IMR-90 (cell line): ENCODE measurements at regions not wholly inside any gene's neighbourhood (a gene's known extent, or its start where the extent isn't known, plus 50 kb on each side); places are given as distances from the start of the nearest gene placed in this dataset.

Source experiments
- ATAC-seq: fragments of 200-7000 bp; cut with Tn5 transposase; 2 replicates; pipeline ENCODE4 v1.9.1; 2020; ENCODE audit warnings: low read depth, mild to moderate bottlenecking, moderate library complexity
- BruUV-seq: library from RNA; stranded (reverse); fragments of 400-500 nt; replicated peaks from 2 replicates; lab custom pipeline; 2021; lab: Mats Ljungman, UMichigan
- CTCF ChIA-PET: fragments of 300-600 bp; formaldehyde crosslinking; extraction: SDS; loops from one replicate; lab custom pipeline; 2021; ENCODE audit warnings: antibody characterized with exemption; lab: Yijun Ruan, JAX
- POLR2A ChIA-PET: fragments of 300-600 bp; sonication (Branson Sonifier 250); formaldehyde crosslinking; loops from one replicate; lab custom pipeline; 2022; ENCODE audit warnings: antibody characterized with exemption; ENCODE audit not compliant: unreplicated experiment; lab: Charles Lee
- DNase-seq: peaks from one replicate; pipeline ENCODE4 v3.0.0; 2013
- H2AFZ ChIP-seq: replicated peaks from 2 replicates; pipeline ENCODE3; 2013; ENCODE audit warnings: low read length, mild to moderate bottlenecking; ENCODE audit not compliant: poor library complexity
- H2AK5ac ChIP-seq: 2 replicates; pipeline ENCODE4 v1.6.1; 2013; ENCODE audit warnings: low read depth, low read length, inconsistent platforms
- H2AK9ac ChIP-seq: replicated peaks from 2 replicates; pipeline ENCODE3; 2013; ENCODE audit warnings: mild to moderate bottlenecking, low read depth, low read length, moderate library complexity; ENCODE audit not compliant: poor library complexity
- H2BK120ac ChIP-seq: 2 replicates; pipeline ENCODE4 v1.6.1; 2013; ENCODE audit warnings: low read depth, low read length, inconsistent platforms
- H2BK15ac ChIP-seq: 3 replicates; pipeline ENCODE4 v1.6.1; 2013; ENCODE audit warnings: low read depth, low read length, inconsistent platforms
- H2BK20ac ChIP-seq: 2 replicates; pipeline ENCODE4 v1.6.1; 2013; ENCODE audit warnings: low read depth, mild to moderate bottlenecking, inconsistent platforms, low read length, moderate library complexity
- H2BK5ac ChIP-seq: 2 replicates; pipeline ENCODE4 v1.6.1; 2013; ENCODE audit warnings: mild to moderate bottlenecking, low read depth, low read length, inconsistent platforms; ENCODE audit not compliant: poor library complexity, severe bottlenecking
- H3K14ac ChIP-seq: replicated peaks from 2 replicates; pipeline ENCODE4 v1.6.1; 2013; ENCODE audit warnings: low read depth, low read length, inconsistent platforms
- H3K18ac ChIP-seq: 2 replicates; pipeline ENCODE4 v1.6.1; 2013; ENCODE audit warnings: low read depth, low read length, control low read depth
- H3K23ac ChIP-seq: 2 replicates; pipeline ENCODE4 v1.6.1; 2013; ENCODE audit warnings: low read depth, low read length, inconsistent platforms
- H3K27ac ChIP-seq: 2 replicates; pipeline ENCODE4 v1.5.1; 2013; ENCODE audit warnings: mild to moderate bottlenecking, control low read depth, low read length; ENCODE audit not compliant: insufficient read depth
- H3K27me3 ChIP-seq: 2 replicates; pipeline ENCODE4 v1.6.1; 2013; ENCODE audit warnings: low read length; ENCODE audit not compliant: control insufficient read depth, insufficient read depth
- H3K36me3 ChIP-seq: 2 replicates; pipeline ENCODE4 v1.6.1; 2013; ENCODE audit warnings: low read length, mixed read lengths; ENCODE audit not compliant: control insufficient read depth, insufficient read depth
- H3K4ac ChIP-seq: 2 replicates; pipeline ENCODE4 v1.6.1; 2013; ENCODE audit warnings: low read depth, low read length, inconsistent platforms
- H3K4me1 ChIP-seq: 2 replicates; pipeline ENCODE4 v1.6.1; 2013; ENCODE audit warnings: low read length, mixed read lengths; ENCODE audit not compliant: control insufficient read depth, insufficient read depth
- H3K4me2 ChIP-seq: 2 replicates; pipeline ENCODE4 v1.6.1; 2013; ENCODE audit warnings: low read depth, mild to moderate bottlenecking, control low read depth, low read length, moderate library complexity
- H3K4me3 ChIP-seq: 2 replicates; pipeline ENCODE4 v1.5.1; 2013; ENCODE audit warnings: low read depth, mild to moderate bottlenecking, control low read depth, low read length, moderate library complexity; ENCODE audit not compliant: insufficient read depth
- H3K56ac ChIP-seq: 2 replicates; pipeline ENCODE4 v1.6.1; 2013; ENCODE audit warnings: low read length, inconsistent platforms; ENCODE audit not compliant: insufficient read depth; ENCODE audit errors: extremely low read depth
- H3K79me1 ChIP-seq, 2 experiments: 2 replicates each; pipeline ENCODE4 v1.6.1; 2013; ENCODE audit warnings: low read length in 2 of 2, inconsistent platforms in 1 of 2, low read depth in 1 of 2
- H3K9ac ChIP-seq: 2 replicates; pipeline ENCODE4 v1.6.1; 2013; ENCODE audit warnings: low read depth, low read length, control low read depth
- H3K9me1 ChIP-seq: 2 replicates; pipeline ENCODE4 v1.6.1; 2013; ENCODE audit warnings: low read length, inconsistent platforms; ENCODE audit not compliant: insufficient read depth
- H3K9me3 ChIP-seq: 2 replicates; pipeline ENCODE4 v1.6.1; 2013; ENCODE audit warnings: low read length; ENCODE audit not compliant: control insufficient read depth, insufficient read depth
- H4K20me1 ChIP-seq: 2 replicates; pipeline ENCODE4 v1.6.1; 2013; ENCODE audit warnings: low read length, inconsistent platforms; ENCODE audit not compliant: insufficient read depth
- H4K5ac ChIP-seq: 2 replicates; pipeline ENCODE4 v1.6.1; 2013; ENCODE audit warnings: mild to moderate bottlenecking, low read depth, low read length, control low read depth
- H4K8ac ChIP-seq, 2 experiments: 2 replicates each; pipeline ENCODE4 v1.6.1; 2013; ENCODE audit warnings: low read depth in 2 of 2, low read length in 2 of 2, control low read depth in 1 of 2, inconsistent platforms in 1 of 2
- H4K91ac ChIP-seq: 2 replicates; pipeline ENCODE4 v1.6.1; 2013; ENCODE audit warnings: low read depth, low read length, inconsistent platforms; ENCODE audit not compliant: insufficient read depth
- BHLHE40 ChIP-seq: fragments of 150-350 bp; IDR thresholded peaks from 2 replicates; pipeline ENCODE4 v1.6.1; 2016; ENCODE audit warnings: mild to moderate bottlenecking, low read depth, low read length
- CEBPB ChIP-seq: IDR thresholded peaks from 2 replicates; pipeline ENCODE4 v1.6.1; 2012; ENCODE audit warnings: low read depth, low read length, improper control_type of control experiment
- CHD1 ChIP-seq: IDR thresholded peaks from 2 replicates; pipeline ENCODE4 v1.6.1; 2012; ENCODE audit warnings: low read depth, low read length, improper control_type of control experiment
- CTCF ChIP-seq: conservative IDR thresholded peaks from 2 replicates; pipeline ENCODE4 v1.5.1; 2012; ENCODE audit warnings: mild to moderate bottlenecking, low read depth, low read length, improper control_type of control experiment
- MAFK ChIP-seq: IDR thresholded peaks from 2 replicates; pipeline ENCODE4 v1.6.1; 2012; ENCODE audit warnings: low read depth, low read length, improper control_type of control experiment
- MAZ ChIP-seq: IDR thresholded peaks from 2 replicates; pipeline ENCODE4 v1.6.1; 2012; ENCODE audit warnings: low read depth, mild to moderate bottlenecking, low read length, improper control_type of control experiment, moderate library complexity, borderline replicate concordance
- MXI1 ChIP-seq: IDR thresholded peaks from 2 replicates; pipeline ENCODE4 v1.6.1; 2012; ENCODE audit warnings: low read depth, mild to moderate bottlenecking, low read length, moderate library complexity, borderline replicate concordance
- NFE2L2 ChIP-seq: fragments of 150-350 bp; IDR thresholded peaks from 2 replicates; pipeline ENCODE4 v1.6.1; 2016; ENCODE audit warnings: low read depth, mild to moderate bottlenecking, low read length
- POLR2A ChIP-seq: IDR thresholded peaks from 2 replicates; pipeline ENCODE4 v1.6.1; 2012; ENCODE audit warnings: mild to moderate bottlenecking, low read depth, low read length
- RCOR1 ChIP-seq: IDR thresholded peaks from 2 replicates; pipeline ENCODE4 v1.6.1; 2012; ENCODE audit warnings: mild to moderate bottlenecking, low read length, improper control_type of control experiment; ENCODE audit not compliant: insufficient replicate concordance
- RFX5 ChIP-seq: IDR thresholded peaks from 2 replicates; pipeline ENCODE4 v1.8.0; 2012; ENCODE audit warnings: low read depth, mild to moderate bottlenecking, low read length, moderate library complexity
- USF2 ChIP-seq: fragments of 150-350 bp; IDR thresholded peaks from 2 replicates; pipeline ENCODE4 v1.6.1; 2017; ENCODE audit warnings: mild to moderate bottlenecking, antibody characterized with exemption, low read length, low read depth
- WGBS, 2 experiments: methylation state at CpG; one replicate each; pipeline versions ENCODE4 v1.1.5 to v1.1.7; 2013; ENCODE audit warnings: missing lambda C conversion rate in 2 of 2; ENCODE audit not compliant: insufficient read length in 1 of 2; ENCODE audit errors: extremely low coverage in 2 of 2; 5-methylcytosine and 5-hydroxymethylcytosine counted together
- dilution Hi-C: fragments of 300-500 bp; cut with HindIII; formaldehyde crosslinking; loops from one replicate; pipeline ENCODE4 v1.14.3; 2018; ENCODE audit warnings: low sequenced_read_pairs; ENCODE audit not compliant: unreplicated experiment
- in situ Hi-C: fragments of 300-500 bp; cut with MboI; formaldehyde crosslinking; loops from 3 replicates; pipeline ENCODE4 v1.14.3; 2019; ENCODE audit warnings: low sequenced_read_pairs, inconsistent platforms, mixed read lengths
- intact Hi-C: fragments of 100-400 bp; cut with micrococcal nuclease; formaldehyde crosslinking; loops from 2 replicates; pipeline ENCODE4 v1.10.0; 2022
- TF ChIP-seq, protein P1 (sequence below): fragments of 150-350 bp; IDR thresholded peaks from 2 replicates; pipeline ENCODE4 v1.6.1; 2016; ENCODE audit warnings: low read depth, mild to moderate bottlenecking, low read length, moderate library complexity, borderline replicate concordance

DNA sequence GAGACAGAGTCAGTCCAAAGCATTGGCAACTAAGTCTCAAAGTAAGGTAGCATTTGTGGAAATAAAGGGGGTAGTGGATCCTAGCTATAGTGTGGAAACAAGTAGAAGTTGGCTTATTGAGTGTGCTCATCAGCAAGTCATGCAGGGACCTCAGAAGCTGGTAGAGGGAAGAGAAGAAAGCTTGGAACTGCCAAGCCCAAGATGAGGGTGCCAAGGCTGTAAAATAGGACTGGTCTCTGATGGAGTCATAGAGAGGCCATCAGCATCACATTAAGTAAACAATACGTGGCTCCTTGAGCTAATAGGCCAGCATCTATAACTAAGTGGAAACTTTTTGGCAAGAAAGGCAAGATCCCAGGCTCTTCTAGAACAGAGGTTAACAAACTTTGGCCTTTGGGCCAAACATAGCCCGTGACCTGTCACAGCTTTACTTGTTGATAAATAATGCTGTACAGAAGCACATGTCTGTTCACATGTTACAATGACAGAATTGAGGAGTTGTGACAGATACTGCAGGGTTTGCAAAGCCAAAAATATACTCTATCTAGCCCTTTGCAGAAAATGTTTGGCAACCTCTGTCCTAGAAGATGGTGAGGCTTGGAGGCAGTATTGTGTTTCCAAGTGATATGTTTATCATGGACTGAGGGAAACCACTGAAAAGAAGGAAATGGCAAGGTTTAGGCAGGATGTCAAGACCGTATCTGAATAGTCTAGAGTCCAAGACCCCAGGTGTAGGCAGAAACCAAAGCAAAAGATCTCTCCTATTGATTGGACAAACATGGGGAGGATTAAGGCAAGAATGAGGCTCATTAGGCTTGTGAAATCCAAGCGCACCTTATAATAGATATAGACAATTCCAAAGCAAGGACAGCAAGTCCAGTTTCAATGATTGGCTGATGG lies 62.5 kb upstream of the CD44 start:
- Histone ChIP-seq H3K27me3 (no peaks in the 10 kb centered on the region), H2BK15ac (peak overlapping the region; percentile 52; the same call in 2 of the 3 replicates), H3K9me3 (no peaks in the 10 kb centered on the region), H3K36me3 (no peaks in the 10 kb centered on the region), H4K5ac (no peak overlapping the region), H3K9me1 (peaks cover 8% of the 10 kb centered on the region; the same call in 1 of the 2 replicates), H2AK5ac (peak overlapping the region; percentile 82), H3K4me1 (peaks cover 14% of the 10 kb centered on the region), H3K23ac (no peak overlapping the region), H4K91ac (no peak overlapping the region), H2BK5ac (no peak overlapping the region), H3K9ac (no peak overlapping the region), H3K4me2 (no peak overlapping the region), H3K56ac (no peak overlapping the region), H3K14ac (peak overlapping the region; percentile 35; the same call in 1 of the 2 replicates), H3K79me1 (peaks cover 0 to 10% of the 10 kb centered on the region in 2 experiments; a peak in 2 of 4 replicates), H4K20me1 (no peaks in the 10 kb centered on the region), H3K27ac (no peak overlapping the region), H2BK120ac (peak overlapping the region; percentile 57), H2AK9ac (no peak overlapping the region), H3K4me3 (no peak overlapping the region), H3K4ac (no peak overlapping the region; the same call in 1 of the 2 replicates), H4K8ac (no peak overlapping the region), H2BK20ac (peak overlapping the region; percentile 53; the same call in 1 of the 2 replicates), H3K18ac (no peak overlapping the region), H2AFZ (no peak overlapping the region)
- dilution Hi-C loops = no loop called here
- POLR2A ChIA-PET = no interaction called here
- CTCF ChIA-PET = interaction anchor here (1.0 kb wide), 1 partner anchor 11 kb away, joined by 3 read pairs; no protein-coding TSS in a partner anchor
- WGBS, 2 experiments = no CpG with 5 or more reads among the region's 4 CpGs
- DNase-seq (no peak), ATAC-seq (no peak)
- in situ Hi-C loops = no loop called here
- no TSS peak for BruUV-seq
- TF ChIP-seq RCOR1 (no peak), NFE2L2 (no peak), CEBPB (no peak), RFX5 (no peak), CTCF (no peak), USF2 (no peak), MAFK (no peak), BHLHE40 (no peak), CHD1 (no peak), POLR2A (no peak), MAZ (no peak), MXI1 (no peak)
- TF ChIP-seq, protein P1, sequence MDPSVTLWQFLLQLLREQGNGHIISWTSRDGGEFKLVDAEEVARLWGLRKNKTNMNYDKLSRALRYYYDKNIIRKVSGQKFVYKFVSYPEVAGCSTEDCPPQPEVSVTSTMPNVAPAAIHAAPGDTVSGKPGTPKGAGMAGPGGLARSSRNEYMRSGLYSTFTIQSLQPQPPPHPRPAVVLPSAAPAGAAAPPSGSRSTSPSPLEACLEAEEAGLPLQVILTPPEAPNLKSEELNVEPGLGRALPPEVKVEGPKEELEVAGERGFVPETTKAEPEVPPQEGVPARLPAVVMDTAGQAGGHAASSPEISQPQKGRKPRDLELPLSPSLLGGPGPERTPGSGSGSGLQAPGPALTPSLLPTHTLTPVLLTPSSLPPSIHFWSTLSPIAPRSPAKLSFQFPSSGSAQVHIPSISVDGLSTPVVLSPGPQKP = no peak
- intact Hi-C loops = no loop called here
